ENCODE measurements at regions not wholly inside any gene's neighbourhood (a gene's known extent, or its start where the extent isn't known, plus 50 kb on each side); places are given as distances from the start of the nearest gene placed in this dataset.

GRCh38 chr2:200147371-200147770 lies 159.1 kb upstream of the SPATS2L start:
- TF ChIP-seq CTCF (IDR thresholded peaks at IDR 0.05), result no peak
- TF ChIP-seq, protein P1, sequence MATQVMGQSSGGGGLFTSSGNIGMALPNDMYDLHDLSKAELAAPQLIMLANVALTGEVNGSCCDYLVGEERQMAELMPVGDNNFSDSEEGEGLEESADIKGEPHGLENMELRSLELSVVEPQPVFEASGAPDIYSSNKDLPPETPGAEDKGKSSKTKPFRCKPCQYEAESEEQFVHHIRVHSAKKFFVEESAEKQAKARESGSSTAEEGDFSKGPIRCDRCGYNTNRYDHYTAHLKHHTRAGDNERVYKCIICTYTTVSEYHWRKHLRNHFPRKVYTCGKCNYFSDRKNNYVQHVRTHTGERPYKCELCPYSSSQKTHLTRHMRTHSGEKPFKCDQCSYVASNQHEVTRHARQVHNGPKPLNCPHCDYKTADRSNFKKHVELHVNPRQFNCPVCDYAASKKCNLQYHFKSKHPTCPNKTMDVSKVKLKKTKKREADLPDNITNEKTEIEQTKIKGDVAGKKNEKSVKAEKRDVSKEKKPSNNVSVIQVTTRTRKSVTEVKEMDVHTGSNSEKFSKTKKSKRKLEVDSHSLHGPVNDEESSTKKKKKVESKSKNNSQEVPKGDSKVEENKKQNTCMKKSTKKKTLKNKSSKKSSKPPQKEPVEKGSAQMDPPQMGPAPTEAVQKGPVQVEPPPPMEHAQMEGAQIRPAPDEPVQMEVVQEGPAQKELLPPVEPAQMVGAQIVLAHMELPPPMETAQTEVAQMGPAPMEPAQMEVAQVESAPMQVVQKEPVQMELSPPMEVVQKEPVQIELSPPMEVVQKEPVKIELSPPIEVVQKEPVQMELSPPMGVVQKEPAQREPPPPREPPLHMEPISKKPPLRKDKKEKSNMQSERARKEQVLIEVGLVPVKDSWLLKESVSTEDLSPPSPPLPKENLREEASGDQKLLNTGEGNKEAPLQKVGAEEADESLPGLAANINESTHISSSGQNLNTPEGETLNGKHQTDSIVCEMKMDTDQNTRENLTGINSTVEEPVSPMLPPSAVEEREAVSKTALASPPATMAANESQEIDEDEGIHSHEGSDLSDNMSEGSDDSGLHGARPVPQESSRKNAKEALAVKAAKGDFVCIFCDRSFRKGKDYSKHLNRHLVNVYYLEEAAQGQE (IDR thresholded peaks at IDR 0.05; ENCODE audit: insufficient read depth in 1 of 2, low read depth in 2 of 2, low read length in 1 of 2), result no peak
